Prostate gland (tissue), 2 donors: ENCODE measurements at regions not wholly inside any gene's neighbourhood (a gene's known extent, or its start where the extent isn't known, plus 50 kb on each side); places are given as distances from the start of the nearest gene placed in this dataset.

Source experiments
- DNase-seq: peaks from one replicate; pipeline ENCODE4 v3.0.0-alpha.2; 2019; ENCODE audit warnings: low spot score
- H3K27ac ChIP-seq, 2 donors: fragments of 200-600 bp; sonication (generic); 2 replicates each; pipeline ENCODE4 v1.5.1; 2017 to 2019
- H3K27me3 ChIP-seq: fragments of 200-600 bp; sonication (generic); replicated peaks from 2 replicates; pipeline ENCODE4 v1.5.1; 2019; ENCODE audit not compliant: insufficient read depth
- H3K36me3 ChIP-seq, 2 donors: fragments of 200-600 bp; sonication (generic); 1 replicate in 1 of 2; 2 replicates in 1 of 2; pipeline versions ENCODE4 v1.5.1 to v1.8.1; 2017 to 2019
- H3K4me1 ChIP-seq: fragments of 200-600 bp; sonication (generic); replicated peaks from 2 replicates; pipeline ENCODE4 v1.5.1; 2019
- H3K4me3 ChIP-seq, 2 donors: fragments of 200-600 bp; sonication (generic); 2 replicates each; pipeline ENCODE4 v1.5.1; 2017 to 2019
- H3K9me3 ChIP-seq: fragments of 200-600 bp; sonication (generic); 2 replicates; pipeline ENCODE4 v1.5.1; 2017
- CTCF ChIP-seq, 4 experiments: fragments of 200-600 bp in 2 of 4; fragments of 450-650 bp in 2 of 4; sonication (generic) in 2 of 4; IDR thresholded peaks; 1 replicate in 3 of 4; 2 replicates in 1 of 4; pipeline ENCODE4 v1.5.1; 2016 to 2019; ENCODE audit warnings: antibody characterized with exemption in 4 of 4, mild to moderate bottlenecking in 2 of 4, moderate library complexity in 2 of 4
- POLR2A ChIP-seq: fragments of 450-650 bp; IDR thresholded peaks from one replicate; pipeline ENCODE4 v1.6.1; 2016; ENCODE audit warnings: antibody characterized with exemption, mild to moderate bottlenecking
- POLR2AphosphoS5 ChIP-seq: sonication (generic); formaldehyde crosslinking; IDR thresholded peaks from one replicate; pipeline ENCODE4 v1.6.1; 2017; ENCODE audit warnings: antibody characterized with exemption
- WGBS: methylation state at CpG from one replicate; pipeline ENCODE4 v1.1.5; 2018; 5-methylcytosine and 5-hydroxymethylcytosine counted together
- intact Hi-C: fragments of 100-400 bp; cut with DNase I; formaldehyde crosslinking; loops from one replicate; pipeline ENCODE4 v1.14.2; 2022

DNA sequence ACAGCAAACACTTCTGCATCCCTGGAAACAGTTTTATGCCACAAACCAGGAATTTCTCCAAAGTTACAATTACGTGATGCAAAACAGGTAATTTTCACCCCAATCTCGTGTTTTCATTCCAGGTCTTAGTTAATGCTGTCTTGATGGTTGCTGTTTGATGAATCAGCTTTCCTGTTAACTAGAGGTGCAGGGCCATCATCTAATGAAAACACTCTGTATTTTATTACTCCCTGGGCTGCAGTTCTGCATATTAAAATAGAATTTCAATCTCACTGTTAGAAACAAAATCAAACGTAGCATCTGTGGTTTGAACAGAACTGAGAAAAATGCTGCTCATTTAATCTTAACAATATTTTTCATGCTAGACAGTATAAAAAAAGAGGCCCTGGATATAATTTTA is 129.4 kb downstream of the TUSC1 start:
- 71% methylated on average over 3 of the region's 3 CpGs for WGBS
- H3K4me1 ChIP-seq, result no peaks in the 10 kb centered on the region

GRCh38 chr9:25543806-25544205 is 134.4 kb downstream of the TUSC1 start:
- TF ChIP-seq CTCF (IDR thresholded peaks at IDR 0.05) (no peak), POLR2AphosphoS5 (no peak), POLR2A (no peak)
- Histone ChIP-seq H3K27ac (no peak overlapping the region), H3K9me3 (no peaks in the 10 kb centered on the region), H3K36me3 (no peaks in the 10 kb centered on the region), H3K27me3 (no peaks in the 10 kb centered on the region), H3K4me3 (no peak overlapping the region), H3K4me1 (no peaks in the 10 kb centered on the region)
- WGBS, result 98% methylated on average over 7 of the region's 7 CpGs
- DNase-seq, result no peak
- intact Hi-C loops, result no loop called here

More for the DNA sequence above, 129.4 kb downstream of the TUSC1 start:
- no peaks in the 10 kb centered on the region for H3K36me3 ChIP-seq
- DNase-seq, result no peak
- H3K27me3 ChIP-seq, result no peaks in the 10 kb centered on the region
- intact Hi-C loops, result no loop called here
- H3K27ac ChIP-seq, result no peak overlapping the region
- TF ChIP-seq POLR2AphosphoS5 (no peak), CTCF (IDR thresholded peaks at IDR 0.05) (no peak), POLR2A (no peak)
- H3K9me3 ChIP-seq, result no peaks in the 10 kb centered on the region
- no peak overlapping the region for H3K4me3 ChIP-seq

DNA sequence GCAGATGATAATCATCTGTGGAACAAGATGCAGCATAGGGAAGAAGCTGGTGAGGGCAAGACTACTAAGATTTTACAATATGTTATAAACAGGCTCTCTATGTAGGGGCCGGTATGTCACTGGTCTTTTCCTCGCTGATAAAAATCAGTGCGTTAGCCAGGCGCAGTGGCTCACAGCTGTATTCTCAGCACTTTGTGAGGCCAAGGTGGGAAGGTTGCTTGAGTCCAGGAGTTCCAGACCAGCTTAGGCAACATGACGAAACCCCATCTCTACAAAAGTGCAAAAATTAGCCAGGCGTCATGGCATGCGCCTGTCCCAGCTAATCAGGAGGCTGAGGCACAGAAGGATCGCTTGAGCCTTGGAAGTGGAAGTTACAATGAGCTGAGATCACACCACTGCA is 135.9 kb downstream of the TUSC1 start:
- no peak for DNase-seq
- no peaks in the 10 kb centered on the region for H3K4me1 ChIP-seq
- no peaks in the 10 kb centered on the region for H3K36me3 ChIP-seq
- no peaks in the 10 kb centered on the region for H3K9me3 ChIP-seq
- H3K27me3 ChIP-seq, result no peaks in the 10 kb centered on the region
- no peak overlapping the region for H3K27ac ChIP-seq
- WGBS, result 59% methylated on average over 8 of the region's 8 CpGs
- H3K4me3 ChIP-seq, result no peak overlapping the region
- TF ChIP-seq POLR2A (no peak), CTCF (IDR thresholded peaks at IDR 0.05) (no peak), POLR2AphosphoS5 (no peak)
- intact Hi-C loops, result no loop called here

DNA sequence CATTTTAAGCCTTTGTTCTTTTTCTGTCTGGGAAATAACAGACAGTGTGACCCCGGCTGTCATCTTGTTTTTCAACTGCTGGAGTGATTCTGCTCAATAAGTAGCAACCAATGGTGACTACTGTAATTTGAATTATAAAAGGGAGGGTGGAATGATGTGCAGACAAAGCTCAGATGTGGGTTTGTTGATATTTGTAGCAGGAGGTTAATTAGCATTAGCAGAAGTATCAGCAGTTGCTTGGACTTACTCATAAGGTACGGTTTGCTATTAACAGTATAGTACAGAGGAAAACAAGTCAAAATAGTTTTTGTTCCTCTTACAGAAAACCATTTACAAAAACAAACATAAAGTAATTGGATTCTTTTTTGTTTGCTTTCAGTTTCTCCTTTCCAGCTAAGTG is 140.4 kb downstream of the TUSC1 start:
- 30% methylated on average over 2 of the region's 2 CpGs for WGBS
- Histone ChIP-seq H3K4me3 (no peak overlapping the region), H3K27ac (no peak overlapping the region), H3K27me3 (no peaks in the 10 kb centered on the region), H3K4me1 (no peaks in the 10 kb centered on the region), H3K9me3 (no peaks in the 10 kb centered on the region), H3K36me3 (no peaks in the 10 kb centered on the region)
- intact Hi-C loops, result no loop called here
- TF ChIP-seq POLR2AphosphoS5 (no peak), POLR2A (no peak), CTCF (IDR thresholded peaks at IDR 0.05) (no peak)
- DNase-seq, result no peak

DNA sequence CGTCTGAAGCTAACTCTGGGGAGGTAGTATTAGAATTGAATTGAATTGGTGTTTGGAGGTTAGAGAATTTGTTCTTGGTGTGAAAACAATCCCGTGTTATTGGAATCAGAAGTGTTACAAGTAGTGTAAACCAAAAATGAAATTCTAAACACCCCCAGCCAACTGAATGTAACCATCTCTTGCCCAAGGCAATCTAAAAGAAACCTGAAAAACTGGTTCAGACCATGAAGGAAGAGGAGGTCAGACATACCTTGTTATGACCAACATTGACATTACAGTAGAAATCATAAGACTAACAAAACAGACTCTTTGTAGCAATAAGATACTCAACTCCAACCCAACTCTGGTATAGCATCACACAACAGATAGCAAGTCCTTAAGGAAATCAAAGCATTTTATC is 159.0 kb downstream of the TUSC1 start:
- Histone ChIP-seq H3K27me3 (no peaks in the 10 kb centered on the region), H3K27ac (no peak overlapping the region), H3K4me3 (no peak overlapping the region), H3K9me3 (no peaks in the 10 kb centered on the region), H3K36me3 (no peaks in the 10 kb centered on the region), H3K4me1 (no peaks in the 10 kb centered on the region)
- no peak for DNase-seq
- intact Hi-C loops, result no loop called here
- 53% methylated on average over 2 of the region's 2 CpGs for WGBS
- TF ChIP-seq CTCF (IDR thresholded peaks at IDR 0.05) (no peak), POLR2A (no peak), POLR2AphosphoS5 (no peak)
